ENCODE measurements at regions not wholly inside any gene's neighbourhood (a gene's known extent, or its start where the extent isn't known, plus 50 kb on each side); places are given as distances from the start of the nearest gene placed in this dataset.

GRCh38 chr2:35803126-35803525, 552.5 kb upstream of the CRIM1 start:
- Histone ChIP-seq H3K27me3 (ENCODE audit: insufficient read depth, low read length, poor library complexity, severe bottlenecking) (no peaks in the 10 kb centered on the region), H3K9me2 (replicated peaks; ENCODE audit: low read depth, low read length) (no peaks in the 10 kb centered on the region), H3F3A (ENCODE audit: low read depth) (no peaks in the 10 kb centered on the region), H4K20me1 (ENCODE audit: insufficient read depth, low read length, poor library complexity, severe bottlenecking) (no peaks in the 10 kb centered on the region), H3K9me3 (ENCODE audit: insufficient read depth, low read depth, low read length) (no peaks in the 10 kb centered on the region), H3K79me2 (ENCODE audit: insufficient read depth, low read length) (no peaks in the 10 kb centered on the region), H3K4me2 (ENCODE audit: low read depth, low read length, poor library complexity, severe bottlenecking) (no peak overlapping the region), H3K4me3 (ENCODE audit: low read length, poor library complexity, severe bottlenecking) (no peak overlapping the region), H2AFZ (ENCODE audit: low read length) (no peak overlapping the region), H3K36me3 (ENCODE audit: insufficient read depth, low read length) (no peaks in the 10 kb centered on the region), H3K4me1 (ENCODE audit: insufficient read depth, low read length, poor library complexity, severe bottlenecking) (no peaks in the 10 kb centered on the region), H3K9ac (ENCODE audit: low read depth, low read length, poor library complexity, severe bottlenecking) (no peak overlapping the region)
- TF ChIP-seq CTCF (conservative IDR thresholded peaks at IDR 0.05; ENCODE audit: low read length) (no peak), EZH2phosphoT487 (IDR thresholded peaks at IDR 0.05; ENCODE audit: borderline replicate concordance) (no peak)

- Histone ChIP-seq H3K4me1 (ENCODE audit: insufficient read depth, low read length, poor library complexity, severe bottlenecking) (no peaks in the 10 kb centered on the region), H3K36me3 (ENCODE audit: insufficient read depth, low read length) (no peaks in the 10 kb centered on the region), H3K27me3 (ENCODE audit: insufficient read depth, low read length, poor library complexity, severe bottlenecking) (no peaks in the 10 kb centered on the region), H3K4me2 (ENCODE audit: low read depth, low read length, poor library complexity, severe bottlenecking) (no peak overlapping the region), H3K79me2 (ENCODE audit: insufficient read depth, low read length) (no peaks in the 10 kb centered on the region), H3K9me2 (replicated peaks; ENCODE audit: low read depth, low read length) (no peaks in the 10 kb centered on the region), H3K9me3 (ENCODE audit: insufficient read depth, low read depth, low read length) (no peaks in the 10 kb centered on the region), H3K4me3 (ENCODE audit: low read length, poor library complexity, severe bottlenecking) (no peak overlapping the region), H4K20me1 (ENCODE audit: insufficient read depth, low read length, poor library complexity, severe bottlenecking) (no peaks in the 10 kb centered on the region), H3K9ac (ENCODE audit: low read depth, low read length, poor library complexity, severe bottlenecking) (no peak overlapping the region), H3F3A (ENCODE audit: low read depth) (no peaks in the 10 kb centered on the region), H2AFZ (ENCODE audit: low read length) (no peak overlapping the region)
- TF ChIP-seq CTCF (conservative IDR thresholded peaks at IDR 0.05; ENCODE audit: low read length) = no peak
- no peak for TF ChIP-seq EZH2phosphoT487 (IDR thresholded peaks at IDR 0.05; ENCODE audit: borderline replicate concordance)
These were observed 560.7 kb upstream of the CRIM1 start for GRCh38 chr2:35794796-35795450.

- no peak for TF ChIP-seq CTCF (conservative IDR thresholded peaks at IDR 0.05; ENCODE audit: low read length)
- TF ChIP-seq EZH2phosphoT487 (IDR thresholded peaks at IDR 0.05; ENCODE audit: borderline replicate concordance) = no peak
- Histone ChIP-seq H3F3A (ENCODE audit: low read depth) (no peaks in the 10 kb centered on the region), H3K9me3 (ENCODE audit: insufficient read depth, low read depth, low read length) (peaks cover 3% of the 10 kb centered on the region; the same call in 1 of the 2 replicates), H3K9me2 (replicated peaks; ENCODE audit: low read depth, low read length) (no peaks in the 10 kb centered on the region), H2AFZ (ENCODE audit: low read length) (no peak overlapping the region), H3K4me1 (ENCODE audit: insufficient read depth, low read length, poor library complexity, severe bottlenecking) (no peaks in the 10 kb centered on the region), H4K20me1 (ENCODE audit: insufficient read depth, low read length, poor library complexity, severe bottlenecking) (no peaks in the 10 kb centered on the region), H3K36me3 (ENCODE audit: insufficient read depth, low read length) (no peaks in the 10 kb centered on the region), H3K9ac (ENCODE audit: low read depth, low read length, poor library complexity, severe bottlenecking) (no peak overlapping the region), H3K4me2 (ENCODE audit: low read depth, low read length, poor library complexity, severe bottlenecking) (no peak overlapping the region), H3K27me3 (ENCODE audit: insufficient read depth, low read length, poor library complexity, severe bottlenecking) (no peaks in the 10 kb centered on the region), H3K4me3 (ENCODE audit: low read length, poor library complexity, severe bottlenecking) (no peak overlapping the region), H3K79me2 (ENCODE audit: insufficient read depth, low read length) (no peaks in the 10 kb centered on the region)
These were observed 565.3 kb upstream of the CRIM1 start for GRCh38 chr2:35790292-35790691.
